Breast epithelium (tissue), 3 donors: ENCODE measurements at regions not wholly inside any gene's neighbourhood (a gene's known extent, or its start where the extent isn't known, plus 50 kb on each side); places are given as distances from the start of the nearest gene placed in this dataset.

Experiments used
- CTCF ChIP-seq, 3 donors: fragments of 450-650 bp; IDR thresholded peaks; one replicate each; pipeline ENCODE4 v1.5.1; 2016 to 2017; ENCODE audit warnings: antibody characterized with exemption in 3 of 3, mild to moderate bottlenecking in 3 of 3, moderate library complexity in 3 of 3
- POLR2AphosphoS5 ChIP-seq, 3 donors: sonication (generic); formaldehyde crosslinking; IDR thresholded peaks; one replicate each; pipeline ENCODE4 v1.6.1; 2017; ENCODE audit warnings: antibody characterized with exemption in 3 of 3

GRCh38 chr4:116073051-116073450 lies 959.6 kb upstream of the NDST4 start:
- TF ChIP-seq CTCF (IDR thresholded peaks at IDR 0.05) (no peak), POLR2AphosphoS5 (IDR thresholded peaks at IDR 0.05) (no peak)
